ENCODE measurements at regions not wholly inside any gene's neighbourhood (a gene's known extent, or its start where the extent isn't known, plus 50 kb on each side); places are given as distances from the start of the nearest gene placed in this dataset.
A peak's percentile ranks its signal among the peaks of the same experiment; 100 is the strongest.

DNA sequence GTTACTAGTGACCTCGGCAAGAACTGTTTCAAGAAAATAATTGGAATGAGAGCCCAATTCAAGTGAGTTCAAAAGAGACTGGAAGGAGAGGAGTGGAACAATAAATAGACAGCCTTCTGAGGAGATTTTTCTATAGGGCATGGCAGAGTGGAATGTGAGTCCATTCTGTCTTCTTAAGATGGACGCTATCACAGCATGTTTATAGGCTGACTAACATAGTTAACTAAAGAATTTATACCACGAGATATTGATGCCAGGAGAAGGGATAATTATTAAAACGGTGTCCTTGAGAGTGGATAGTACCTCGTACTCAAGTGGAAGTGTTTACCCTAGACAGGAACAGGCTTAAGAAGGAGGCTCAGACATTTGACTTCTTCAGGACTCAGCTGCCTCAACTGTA, 143.5 kb upstream of the RBBP8 start:
- Histone ChIP-seq H3K9me3 (ENCODE audit: control insufficient read depth in 2 of 2, insufficient read depth in 1 of 2, low read depth in 1 of 2, low read length in 1 of 2) (no peaks in the 10 kb centered on the region), H3K4me3 (ENCODE audit: low read depth in 1 of 3, low read length in 3 of 3) (no peak overlapping the region), H3K27me3 (ENCODE audit: control insufficient read depth in 3 of 3, insufficient read depth in 3 of 3, low read length in 3 of 3) (no peaks in the 10 kb centered on the region), H3K27ac (ENCODE audit: low read depth in 1 of 3, low read length in 2 of 3) (peak overlapping the region in 1 of 3 donors; percentile 47), H3K4me1 (ENCODE audit: control insufficient read depth in 3 of 3, insufficient read depth in 2 of 3, low read depth in 1 of 3, low read length in 2 of 3) (peaks cover 0 to 4% (median 0%) of the 10 kb centered on the region in 3 donors), H3K36me3 (ENCODE audit: control insufficient read depth in 3 of 3, insufficient read depth in 2 of 3, low read depth in 1 of 3, low read length in 3 of 3) (no peaks in the 10 kb centered on the region)
- FAIRE-seq (no peak), DNase-seq (no peak)
- 71 to 76% (median 72%) methylated on average over 5 of the region's 5 CpGs for WGBS, 3 donors

DNA sequence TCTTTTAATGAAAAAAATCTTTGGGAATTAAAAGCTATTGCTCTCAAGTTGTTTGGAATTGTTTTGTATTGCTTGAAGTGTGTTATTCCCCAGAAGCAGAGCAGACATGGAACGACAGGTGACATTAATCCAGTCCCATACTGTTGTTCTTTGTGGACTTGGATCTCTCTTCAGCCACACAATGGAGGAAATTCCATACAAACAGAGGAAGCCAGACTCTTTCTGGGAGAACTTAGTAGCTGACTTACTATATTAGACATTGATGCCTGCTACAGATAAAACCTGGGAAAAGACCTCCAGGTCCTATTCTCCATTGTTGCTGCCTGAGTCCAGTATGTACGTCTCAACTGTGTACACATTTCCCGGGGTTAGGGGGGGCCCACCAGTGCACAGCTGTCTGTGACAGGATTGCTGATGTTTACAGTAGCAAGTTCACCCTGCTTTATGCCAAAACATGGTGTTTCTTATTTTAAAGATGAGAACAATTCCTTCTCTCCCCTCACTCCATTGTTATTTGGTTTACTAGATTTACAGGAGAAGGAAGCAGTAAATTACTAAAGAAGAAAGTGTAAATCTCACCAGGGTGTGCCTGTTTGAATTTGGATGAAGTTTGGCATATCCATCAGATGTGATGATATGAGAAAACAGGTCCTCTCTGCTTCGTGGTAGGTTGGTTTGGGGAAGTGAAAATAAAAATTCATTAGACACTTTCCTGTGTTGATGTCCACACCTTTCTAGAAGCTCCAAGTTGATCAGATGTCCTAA, 142.4 kb upstream of the RBBP8 start:
- H3K27ac ChIP-seq (ENCODE audit: low read depth in 1 of 3, low read length in 2 of 3) = no peak overlapping the region
- peaks cover 0 to 4% (median 0%) of the 10 kb centered on the region in 3 donors for H3K4me1 ChIP-seq (ENCODE audit: control insufficient read depth in 3 of 3, insufficient read depth in 2 of 3, low read depth in 1 of 3, low read length in 2 of 3)
- FAIRE-seq = no peak
- no peaks in the 10 kb centered on the region for H3K9me3 ChIP-seq (ENCODE audit: control insufficient read depth in 2 of 2, insufficient read depth in 1 of 2, low read depth in 1 of 2, low read length in 1 of 2)
- DNase-seq = no peak
- no peak overlapping the region for H3K4me3 ChIP-seq (ENCODE audit: low read depth in 1 of 3, low read length in 3 of 3)
- 27 to 42% (median 41%) methylated on average over 4 of the region's 4 CpGs for WGBS, 3 donors
- H3K27me3 ChIP-seq (ENCODE audit: control insufficient read depth in 3 of 3, insufficient read depth in 3 of 3, low read length in 3 of 3) = no peaks in the 10 kb centered on the region
- H3K36me3 ChIP-seq (ENCODE audit: control insufficient read depth in 3 of 3, insufficient read depth in 2 of 3, low read depth in 1 of 3, low read length in 3 of 3) = no peaks in the 10 kb centered on the region

DNA sequence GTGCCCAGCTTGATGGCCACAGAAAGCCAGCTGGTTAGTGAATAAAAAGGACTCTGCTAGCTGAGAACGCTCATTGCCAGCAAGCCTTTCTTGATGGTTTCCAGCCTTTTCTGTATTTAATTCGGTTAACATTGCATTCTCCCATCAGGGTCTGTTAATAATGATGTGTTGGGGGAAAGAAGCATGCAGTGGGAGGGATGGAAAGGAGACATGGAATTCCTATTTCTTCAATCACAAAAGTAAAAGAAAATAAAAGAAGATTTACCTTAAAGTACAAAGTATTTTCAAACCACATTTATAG, 141.9 kb upstream of the RBBP8 start:
- WGBS, 3 donors = 68 to 96% (median 87%) methylated on average over 2 of the region's 2 CpGs
- H3K27me3 ChIP-seq (ENCODE audit: control insufficient read depth in 3 of 3, insufficient read depth in 3 of 3, low read length in 3 of 3) = no peaks in the 10 kb centered on the region
- peaks cover 0 to 4% (median 0%) of the 10 kb centered on the region in 3 donors for H3K4me1 ChIP-seq (ENCODE audit: control insufficient read depth in 3 of 3, insufficient read depth in 2 of 3, low read depth in 1 of 3, low read length in 2 of 3)
- H3K9me3 ChIP-seq (ENCODE audit: control insufficient read depth in 2 of 2, insufficient read depth in 1 of 2, low read depth in 1 of 2, low read length in 1 of 2) = no peaks in the 10 kb centered on the region
- no peak overlapping the region for H3K4me3 ChIP-seq (ENCODE audit: low read depth in 1 of 3, low read length in 3 of 3)
- no peak overlapping the region for H3K27ac ChIP-seq (ENCODE audit: low read depth in 1 of 3, low read length in 2 of 3)
- no peaks in the 10 kb centered on the region for H3K36me3 ChIP-seq (ENCODE audit: control insufficient read depth in 3 of 3, insufficient read depth in 2 of 3, low read depth in 1 of 3, low read length in 3 of 3)
- FAIRE-seq = no peak
- DNase-seq = no peak

DNA sequence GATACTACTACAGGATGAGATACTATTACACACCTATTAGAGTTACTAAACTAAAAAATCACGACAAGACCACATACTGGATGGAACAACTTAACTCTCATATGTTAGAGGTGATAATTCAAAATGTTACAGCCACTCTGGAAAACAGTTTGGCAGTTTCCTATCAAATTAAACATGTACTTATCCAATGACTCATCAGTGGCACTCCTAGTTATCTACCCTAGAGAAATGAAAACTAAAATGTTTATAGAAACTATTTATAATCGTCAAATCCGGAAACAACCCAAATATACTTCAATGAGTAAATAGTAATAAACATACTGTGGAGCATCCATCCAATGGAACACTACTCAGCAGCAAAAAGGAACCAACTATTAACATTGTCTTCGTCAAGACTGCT, 137.0 kb upstream of the RBBP8 start:
- H3K36me3 ChIP-seq (ENCODE audit: control insufficient read depth in 3 of 3, insufficient read depth in 2 of 3, low read depth in 1 of 3, low read length in 3 of 3) = no peaks in the 10 kb centered on the region
- H3K9me3 ChIP-seq (ENCODE audit: control insufficient read depth in 2 of 2, insufficient read depth in 1 of 2, low read depth in 1 of 2, low read length in 1 of 2) = peaks cover 0 to 7% of the 10 kb centered on the region in 2 donors
- DNase-seq (peak in 1 of 2 donors; percentile 14), FAIRE-seq (no peak)
- no peak overlapping the region for H3K4me3 ChIP-seq (ENCODE audit: low read depth in 1 of 3, low read length in 3 of 3)
- WGBS, 3 donors = 58 to 71% (median 60%) methylated on average over 4 of the region's 4 CpGs
- peaks cover 0 to 17% (median 2%) of the 10 kb centered on the region in 3 donors for H3K4me1 ChIP-seq (ENCODE audit: control insufficient read depth in 3 of 3, insufficient read depth in 2 of 3, low read depth in 1 of 3, low read length in 2 of 3)
- no peak overlapping the region for H3K27ac ChIP-seq (ENCODE audit: low read depth in 1 of 3, low read length in 2 of 3)
- no peaks in the 10 kb centered on the region for H3K27me3 ChIP-seq (ENCODE audit: control insufficient read depth in 3 of 3, insufficient read depth in 3 of 3, low read length in 3 of 3)

DNA sequence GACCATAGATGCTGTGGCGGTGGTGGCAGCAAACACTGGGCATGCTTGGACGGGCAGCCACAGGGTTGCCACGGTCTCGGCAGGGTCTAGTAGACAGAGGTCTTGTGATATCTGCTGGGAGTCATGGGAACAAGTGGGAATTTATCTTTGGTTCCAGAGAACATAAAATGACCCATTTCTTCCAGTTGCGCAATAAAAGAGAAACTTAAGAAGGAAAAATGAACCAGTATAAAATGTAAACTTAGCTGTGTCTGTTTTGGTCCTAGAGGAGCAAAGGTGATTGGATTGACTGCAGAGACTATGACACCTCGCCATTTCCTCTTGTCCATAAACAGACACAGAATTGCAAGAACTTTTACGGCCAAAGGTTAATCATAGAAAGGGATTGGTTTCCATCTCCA, 132.6 kb upstream of the RBBP8 start:
- 73 to 77% (median 76%) methylated on average over 7 of the region's 7 CpGs for WGBS, 3 donors
- peak; percentile 50 to 65 for DNase-seq
- Histone ChIP-seq H3K27me3 (ENCODE audit: control insufficient read depth in 3 of 3, insufficient read depth in 3 of 3, low read length in 3 of 3) (no peaks in the 10 kb centered on the region), H3K27ac (ENCODE audit: low read depth in 1 of 3, low read length in 2 of 3) (peak overlapping the region in 1 of 3 donors; percentile 79), H3K4me1 (ENCODE audit: control insufficient read depth in 3 of 3, insufficient read depth in 2 of 3, low read depth in 1 of 3, low read length in 2 of 3) (peaks cover 0 to 17% (median 2%) of the 10 kb centered on the region in 3 donors), H3K36me3 (ENCODE audit: control insufficient read depth in 3 of 3, insufficient read depth in 2 of 3, low read depth in 1 of 3, low read length in 3 of 3) (no peaks in the 10 kb centered on the region), H3K9me3 (ENCODE audit: control insufficient read depth in 2 of 2, insufficient read depth in 1 of 2, low read depth in 1 of 2, low read length in 1 of 2) (peaks cover 0 to 7% of the 10 kb centered on the region in 2 donors), H3K4me3 (ENCODE audit: low read depth in 1 of 3, low read length in 3 of 3) (peak overlapping the region in 1 of 3 donors; percentile 13)
- no peak for FAIRE-seq

DNA sequence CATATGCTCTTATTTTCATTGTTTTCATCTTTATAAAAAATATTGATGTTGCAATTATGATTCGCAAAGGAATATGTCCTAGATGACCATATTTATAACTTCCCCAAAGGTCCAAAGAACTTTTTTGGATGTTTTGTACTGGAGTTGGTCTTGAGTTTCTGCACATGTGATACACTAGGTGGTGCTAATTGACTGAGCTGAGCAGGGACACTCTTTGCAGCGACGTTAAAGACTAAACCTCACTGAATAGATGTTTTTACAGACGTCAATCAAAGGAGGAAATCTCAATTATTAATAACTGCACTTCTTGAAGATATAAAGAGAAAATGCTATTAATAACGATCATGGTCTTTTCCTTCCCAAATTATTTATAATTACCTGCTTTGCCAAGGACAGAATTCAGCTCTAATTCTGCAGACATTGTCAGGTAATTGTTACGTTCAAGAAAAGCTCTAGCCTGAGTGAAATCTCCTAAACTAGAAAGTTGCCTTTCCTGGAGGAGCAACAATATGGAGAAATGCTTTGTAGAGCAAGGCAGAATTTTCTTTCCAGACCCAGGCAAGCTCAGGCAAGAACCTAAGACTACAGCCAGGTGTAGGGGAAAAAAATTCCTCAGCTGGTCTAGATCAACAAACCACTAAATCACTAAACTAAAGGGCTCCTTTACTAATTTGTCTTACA, 119.3 kb upstream of the RBBP8 start:
- peaks cover 0 to 5% (median 0%) of the 10 kb centered on the region in 3 donors for H3K36me3 ChIP-seq (ENCODE audit: control insufficient read depth in 3 of 3, insufficient read depth in 2 of 3, low read depth in 1 of 3, low read length in 3 of 3)
- DNase-seq = peak; percentile 50 to 56
- H3K4me3 ChIP-seq (ENCODE audit: low read depth in 1 of 3, low read length in 3 of 3) = no peak overlapping the region
- H3K27ac ChIP-seq (ENCODE audit: low read depth in 1 of 3, low read length in 2 of 3) = no peak overlapping the region
- peaks cover 0 to 3% (median 0%) of the 10 kb centered on the region in 3 donors for H3K27me3 ChIP-seq (ENCODE audit: control insufficient read depth in 3 of 3, insufficient read depth in 3 of 3, low read length in 3 of 3)
- H3K4me1 ChIP-seq (ENCODE audit: control insufficient read depth in 3 of 3, insufficient read depth in 2 of 3, low read depth in 1 of 3, low read length in 2 of 3) = peaks cover 0 to 16% (median 2%) of the 10 kb centered on the region in 3 donors
- 16 to 17% (median 16%) methylated on average over 6 of the region's 6 CpGs for WGBS, 3 donors
- FAIRE-seq = no peak
- H3K9me3 ChIP-seq (ENCODE audit: control insufficient read depth in 2 of 2, insufficient read depth in 1 of 2, low read depth in 1 of 2, low read length in 1 of 2) = no peaks in the 10 kb centered on the region

DNA sequence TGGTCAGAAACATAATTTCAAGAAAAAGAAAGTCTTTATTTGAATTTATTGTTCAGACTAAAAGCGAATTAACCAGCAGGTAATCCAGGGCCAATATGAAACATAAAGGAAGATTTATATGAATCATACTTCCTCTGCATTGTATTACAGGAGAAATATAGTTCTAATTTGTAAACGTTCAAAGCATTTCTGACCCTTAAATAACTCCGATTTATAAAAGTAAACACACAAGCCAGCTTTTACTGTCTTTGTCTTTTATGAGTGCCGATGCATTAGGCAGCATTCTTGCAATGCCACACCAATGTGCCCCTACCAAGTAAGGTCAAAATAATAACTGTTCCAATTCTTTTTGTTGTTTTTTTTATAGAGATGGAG, 118.8 kb upstream of the RBBP8 start:
- H3K27me3 ChIP-seq (ENCODE audit: control insufficient read depth in 3 of 3, insufficient read depth in 3 of 3, low read length in 3 of 3) = peaks cover 0 to 3% (median 0%) of the 10 kb centered on the region in 3 donors
- DNase-seq = no peak
- peaks cover 0 to 5% (median 0%) of the 10 kb centered on the region in 3 donors for H3K36me3 ChIP-seq (ENCODE audit: control insufficient read depth in 3 of 3, insufficient read depth in 2 of 3, low read depth in 1 of 3, low read length in 3 of 3)
- H3K9me3 ChIP-seq (ENCODE audit: control insufficient read depth in 2 of 2, insufficient read depth in 1 of 2, low read depth in 1 of 2, low read length in 1 of 2) = no peaks in the 10 kb centered on the region
- WGBS, 3 donors = 45 to 62% (median 53%) methylated on average over 4 of the region's 4 CpGs
- no peak overlapping the region for H3K27ac ChIP-seq (ENCODE audit: low read depth in 1 of 3, low read length in 2 of 3)
- no peak overlapping the region for H3K4me3 ChIP-seq (ENCODE audit: low read depth in 1 of 3, low read length in 3 of 3)
- H3K4me1 ChIP-seq (ENCODE audit: control insufficient read depth in 3 of 3, insufficient read depth in 2 of 3, low read depth in 1 of 3, low read length in 2 of 3) = peaks cover 0 to 16% (median 2%) of the 10 kb centered on the region in 3 donors
- FAIRE-seq = no peak

DNA sequence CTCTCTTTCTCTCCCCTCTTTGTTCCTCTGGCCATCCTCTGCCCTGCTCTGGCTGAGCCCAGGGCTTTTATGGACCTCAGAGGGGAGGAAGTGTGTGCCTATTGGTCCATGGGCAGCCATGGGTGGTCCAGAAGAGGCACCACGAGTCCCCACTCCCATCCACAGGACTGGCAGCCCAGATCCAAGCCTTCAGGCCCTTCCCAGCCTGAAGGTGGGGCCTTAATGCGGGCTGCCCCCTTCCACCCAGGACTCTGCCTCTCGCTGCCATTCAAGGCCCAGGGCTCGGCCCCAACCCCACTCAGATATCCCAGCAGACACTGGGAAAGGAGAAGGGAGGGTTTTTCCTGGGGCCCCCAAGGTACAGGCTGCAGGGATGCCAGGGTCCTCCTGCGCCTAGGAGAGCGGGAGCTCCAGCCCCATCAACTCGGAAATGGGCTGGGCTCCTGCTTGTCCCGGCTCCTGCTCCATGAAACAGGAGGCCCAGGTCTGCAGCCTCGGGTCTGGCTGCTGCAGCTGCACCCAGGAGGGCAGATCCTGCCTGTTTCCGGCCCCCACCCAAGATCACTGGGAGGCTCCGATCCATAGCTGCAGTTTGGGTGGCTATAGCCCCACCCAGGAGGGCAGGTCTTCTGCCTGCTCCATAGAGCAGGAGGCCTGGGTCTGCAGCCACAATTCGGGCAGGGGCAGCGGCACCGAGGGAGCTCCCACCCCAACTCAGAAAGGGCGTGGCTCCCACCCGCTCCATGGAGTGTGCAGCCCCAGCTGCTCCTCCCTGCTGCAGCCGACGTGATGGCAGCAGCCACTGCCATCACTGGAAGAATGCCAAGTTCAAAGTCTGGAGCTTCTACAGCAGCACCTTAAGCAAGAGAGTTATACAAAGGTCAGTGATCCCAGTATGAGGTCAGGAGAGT, 116.6 kb upstream of the RBBP8 start:
- whole genome bisulfite sequencing, 3 donors = 37 to 61% (median 46%) methylated on average over 17 to 18 of the region's 18 CpGs
- FAIRE-seq (no peak), DNase-seq (peak; percentile 94 to 97)
- peak overlapping the region in 1 of 3 donors; percentile 21 for H3K4me3 ChIP-seq (ENCODE audit: low read depth in 1 of 3, low read length in 3 of 3)
- H3K9me3 ChIP-seq (ENCODE audit: control insufficient read depth in 2 of 2, insufficient read depth in 1 of 2, low read depth in 1 of 2, low read length in 1 of 2) = no peaks in the 10 kb centered on the region
- peak overlapping the region in 2 of 3 donors; percentile 50 to 62 for H3K27ac ChIP-seq (ENCODE audit: low read depth in 1 of 3, low read length in 2 of 3)
- H3K27me3 ChIP-seq (ENCODE audit: control insufficient read depth in 3 of 3, insufficient read depth in 3 of 3, low read length in 3 of 3) = peaks cover 0 to 3% (median 0%) of the 10 kb centered on the region in 3 donors
- peaks cover 0 to 5% (median 0%) of the 10 kb centered on the region in 3 donors for H3K36me3 ChIP-seq (ENCODE audit: control insufficient read depth in 3 of 3, insufficient read depth in 2 of 3, low read depth in 1 of 3, low read length in 3 of 3)
- peaks cover 0 to 16% (median 2%) of the 10 kb centered on the region in 3 donors for H3K4me1 ChIP-seq (ENCODE audit: control insufficient read depth in 3 of 3, insufficient read depth in 2 of 3, low read depth in 1 of 3, low read length in 2 of 3)

All from small intestine (tissue), 7 donors.